H1 (cell line): ENCODE measurements at regions not wholly inside any gene's neighbourhood (a gene's known extent, or its start where the extent isn't known, plus 50 kb on each side); places are given as distances from the start of the nearest gene placed in this dataset.

Source experiments
- CTCF ChIA-PET: fragments of 300-600 bp; sonication (Branson Sonifier 250); formaldehyde crosslinking; loops from one replicate; lab custom pipeline; 2021; ENCODE audit not compliant: partially characterized antibody; lab: Charles Lee
- POLR2A ChIA-PET: fragments of 300-600 bp; sonication (Branson Sonifier 250); formaldehyde crosslinking; loops from one replicate; lab custom pipeline; 2021; ENCODE audit warnings: inconsistent platforms; ENCODE audit not compliant: partially characterized antibody; lab: Charles Lee
- DNase-seq, 2 experiments: peaks; one replicate each; pipeline versions ENCODE4 v3.0.0 to v3.0.0-alpha.2; 2010 to 2022; ENCODE audit warnings: low spot score in 2 of 2, low read depth in 1 of 2, mixed read lengths in 1 of 2
- FAIRE-seq: peaks from 2 replicates; lab custom pipeline; 2011; peaks lifted over from hg19 to GRCh38; lab: Jason Lieb, UNC
- H2AFZ ChIP-seq: 2 replicates; pipeline ENCODE4 v1.8.1; 2012; ENCODE audit warnings: low read length, inconsistent platforms
- H2AK5ac ChIP-seq: 2 replicates; pipeline ENCODE4 v1.6.1; 2013; ENCODE audit warnings: low read depth, low read length
- H2BK120ac ChIP-seq: replicated peaks from 2 replicates; pipeline ENCODE3; 2013; ENCODE audit warnings: low read depth, low read length, inconsistent platforms
- H2BK12ac ChIP-seq: 2 replicates; pipeline ENCODE4 v1.6.1; 2013; ENCODE audit warnings: low read depth, low read length
- H2BK15ac ChIP-seq: 2 replicates; pipeline ENCODE4 v1.6.1; 2013; ENCODE audit warnings: low read length
- H2BK20ac ChIP-seq: 2 replicates; pipeline ENCODE4 v1.6.1; 2013; ENCODE audit warnings: low read length
- H2BK5ac ChIP-seq: 2 replicates; pipeline ENCODE4 v1.6.1; 2013; ENCODE audit warnings: low read depth, low read length
- H3K14ac ChIP-seq: 2 replicates; pipeline ENCODE4 v1.6.1; 2013; ENCODE audit warnings: inconsistent platforms; ENCODE audit not compliant: insufficient read length
- H3K18ac ChIP-seq: 2 replicates; pipeline ENCODE4 v1.6.1; 2013; ENCODE audit warnings: low read length; ENCODE audit errors: extremely low read depth
- H3K23ac ChIP-seq: 2 replicates; pipeline ENCODE4 v1.6.1; 2013; ENCODE audit warnings: inconsistent platforms; ENCODE audit not compliant: insufficient read length
- H3K23me2 ChIP-seq: 2 replicates; pipeline ENCODE4 v1.6.1; 2013; ENCODE audit warnings: low read depth, low read length
- H3K27ac ChIP-seq: 2 replicates; pipeline ENCODE4 v1.6.1; 2011; ENCODE audit warnings: low read depth, low read length, inconsistent platforms
- H3K27me3 ChIP-seq, 4 experiments: replicated peaks in 1 of 4; 1 replicate in 1 of 4; 2 replicates in 3 of 4; pipeline versions ENCODE4 v1.6.1 to v1.8.1; 2011 to 2013; ENCODE audit warnings: low read length in 3 of 4, mild to moderate bottlenecking in 3 of 4, inconsistent platforms in 2 of 4, mixed read lengths in 2 of 4, moderate library complexity in 1 of 4; ENCODE audit not compliant: control insufficient read depth in 3 of 4, insufficient read depth in 3 of 4; ENCODE audit errors: extremely low read depth in 1 of 4
- H3K36me3 ChIP-seq, 4 experiments: 2 replicates each; pipeline versions ENCODE4 v1.6.1 to v1.8.1; 2011 to 2013; ENCODE audit warnings: mild to moderate bottlenecking in 4 of 4, low read length in 3 of 4, moderate library complexity in 2 of 4, control low read depth in 1 of 4, inconsistent platforms in 1 of 4; ENCODE audit not compliant: insufficient read depth in 4 of 4, control insufficient read depth in 2 of 4
- H3K4ac ChIP-seq: replicated peaks from 2 replicates; pipeline ENCODE3; 2013; ENCODE audit warnings: low read length, low read depth, mixed read lengths, inconsistent platforms; ENCODE audit not compliant: insufficient read length
- H3K4me1 ChIP-seq, 4 experiments: replicated peaks in 1 of 4; 1 replicate in 1 of 4; 2 replicates in 3 of 4; pipeline versions ENCODE4 v1.6.1 to v1.8.1; 2011 to 2013; ENCODE audit warnings: low read length in 3 of 4, inconsistent platforms in 2 of 4, mixed read lengths in 1 of 4; ENCODE audit not compliant: insufficient read depth in 4 of 4, control insufficient read depth in 3 of 4
- H3K4me2 ChIP-seq, 2 experiments: 2 replicates each; pipeline versions ENCODE4 v1.6.1 to v1.8.1; 2011 to 2013; ENCODE audit warnings: low read depth in 2 of 2, low read length in 2 of 2, control low read depth in 1 of 2, inconsistent platforms in 1 of 2, mild to moderate bottlenecking in 1 of 2; ENCODE audit not compliant: insufficient read depth in 1 of 2
- H3K4me3 ChIP-seq, 4 experiments: fragments of 200-600, 300-600 bp in 1 of 4; sonication (generic), shearing (Covaris generic), sonication (Bioruptor Twin) in 1 of 4; 2 replicates each; pipeline versions ENCODE4 v1.5.1 to v1.8.1; 2011 to 2016; ENCODE audit warnings: low read length in 4 of 4, low read depth in 3 of 4, control low read depth in 2 of 4, inconsistent platforms in 2 of 4, mild to moderate bottlenecking in 2 of 4, mixed read lengths in 1 of 4, moderate library complexity in 1 of 4; ENCODE audit not compliant: insufficient read depth in 2 of 4; ENCODE audit errors: extremely low read depth in 1 of 4
- H3K56ac ChIP-seq: replicated peaks from 2 replicates; pipeline ENCODE3; 2013; ENCODE audit warnings: low read depth, mild to moderate bottlenecking, mixed read lengths, low read length, inconsistent platforms; ENCODE audit not compliant: insufficient read length
- H3K79me1 ChIP-seq: 2 replicates; pipeline ENCODE4 v1.6.1; 2013; ENCODE audit warnings: low read depth, low read length, control low read depth
- H3K79me2 ChIP-seq, 2 experiments: 2 replicates each; pipeline versions ENCODE4 v1.6.1 to v1.8.1; 2012 to 2013; ENCODE audit warnings: low read length in 2 of 2, mild to moderate bottlenecking in 2 of 2, inconsistent platforms in 1 of 2; ENCODE audit not compliant: insufficient read depth in 2 of 2, control insufficient read depth in 1 of 2
- H3K9ac ChIP-seq, 4 experiments: replicated peaks in 1 of 4; 1 replicate in 1 of 4; 2 replicates in 3 of 4; pipeline versions ENCODE4 v1.6.1 to v1.8.1; 2011 to 2013; ENCODE audit warnings: low read depth in 3 of 4, low read length in 3 of 4, control low read depth in 2 of 4, mild to moderate bottlenecking in 2 of 4, moderate library complexity in 2 of 4, inconsistent platforms in 1 of 4; ENCODE audit errors: extremely low read depth in 1 of 4
- H3K9me3 ChIP-seq, 2 experiments: 2 replicates each; pipeline versions ENCODE4 v1.6.1 to v1.8.1; 2012 to 2013; ENCODE audit warnings: mild to moderate bottlenecking in 2 of 2, moderate library complexity in 2 of 2, control low read depth in 1 of 2, inconsistent platforms in 1 of 2, low read depth in 1 of 2, low read length in 1 of 2, mixed read lengths in 1 of 2; ENCODE audit not compliant: insufficient read depth in 2 of 2
- H4K20me1 ChIP-seq, 2 experiments: replicated peaks in 1 of 2; 2 replicates each; pipeline versions ENCODE3 to v1.8.1; 2011 to 2013; ENCODE audit warnings: inconsistent platforms in 2 of 2, low read length in 2 of 2, mild to moderate bottlenecking in 1 of 2; ENCODE audit not compliant: insufficient read depth in 2 of 2, control insufficient read depth in 1 of 2
- H4K5ac ChIP-seq: 2 replicates; pipeline ENCODE4 v1.6.1; 2013; ENCODE audit warnings: low read length, low read depth, mixed read lengths, inconsistent platforms; ENCODE audit not compliant: insufficient read length
- H4K8ac ChIP-seq: 2 replicates; pipeline ENCODE4 v1.8.0; 2013; ENCODE audit warnings: mild to moderate bottlenecking, moderate library complexity, low read length, inconsistent platforms; ENCODE audit not compliant: insufficient read depth; ENCODE audit errors: extremely low read depth
- H4K91ac ChIP-seq: replicated peaks from 2 replicates; pipeline ENCODE3; 2013; ENCODE audit warnings: low read length, mixed read lengths, inconsistent platforms; ENCODE audit not compliant: insufficient read length
- BACH1 ChIP-seq: IDR thresholded peaks from 2 replicates; pipeline ENCODE4 v1.6.1; 2012; ENCODE audit warnings: low read length, improper control_type of control experiment
- BCL11A ChIP-seq, 2 experiments: IDR thresholded peaks; one replicate each; pipeline ENCODE4 v1.6.1; 2011; ENCODE audit warnings: low read depth in 2 of 2, low read length in 2 of 2, mild to moderate bottlenecking in 2 of 2
- BRCA1 ChIP-seq: IDR thresholded peaks from 2 replicates; pipeline ENCODE4 v1.6.1; 2012; ENCODE audit warnings: low read depth, low read length, improper control_type of control experiment
- CHD1 ChIP-seq: IDR thresholded peaks from 2 replicates; pipeline ENCODE4 v1.6.1; 2012; ENCODE audit warnings: low read depth, low read length, improper control_type of control experiment
- CREB1 ChIP-seq: IDR thresholded peaks from 2 replicates; pipeline ENCODE4 v1.6.1; 2012; ENCODE audit warnings: inconsistent platforms
- KDM1A ChIP-seq: fragments of 200-600, 300-600 bp; sonication (generic); IDR thresholded peaks from 2 replicates; pipeline ENCODE4 v1.7.1; 2016; ENCODE audit warnings: mild to moderate bottlenecking, low read length, borderline replicate concordance
- NANOG ChIP-seq: IDR thresholded peaks from 2 replicates; pipeline ENCODE4 v1.6.1; 2011; ENCODE audit warnings: low read length, low read depth, mild to moderate bottlenecking, inconsistent platforms; ENCODE audit not compliant: insufficient read depth, poor library complexity, severe bottlenecking
- SAP30 ChIP-seq: fragments of 300-600 bp; sonication (generic); IDR thresholded peaks from 2 replicates; pipeline ENCODE4 v1.7.1; 2012; ENCODE audit warnings: low read length, moderate library complexity, mild to moderate bottlenecking, inconsistent platforms; ENCODE audit not compliant: insufficient read depth, insufficient replicate concordance
- SP2 ChIP-seq: IDR thresholded peaks from 2 replicates; pipeline ENCODE4 v1.6.1; 2012; ENCODE audit warnings: mild to moderate bottlenecking, low read length, inconsistent platforms
- SUZ12 ChIP-seq: fragments of 200-600 bp; sonication (generic); IDR thresholded peaks from 2 replicates; pipeline ENCODE4 v1.6.1; 2012; ENCODE audit warnings: mild to moderate bottlenecking, inconsistent platforms, low read length, moderate library complexity, mixed read lengths
- WGBS, 2 experiments: shearing (Covaris generic) in 1 of 2; methylation state at CpG; one replicate each; pipeline versions ENCODE4 v1.1.6 to v1.1.7; 2013 to 2015; ENCODE audit warnings: low lambda C conversion rate in 2 of 2, mixed read lengths in 2 of 2, inconsistent platforms in 1 of 2, low coverage in 1 of 2, missing lambda C conversion rate in 1 of 2; ENCODE audit not compliant: insufficient replicate concordance in 2 of 2, insufficient coverage in 1 of 2, insufficient read length in 1 of 2; ENCODE audit errors: extremely low coverage in 1 of 2, missing lambda C conversion rate in 1 of 2; 5-methylcytosine and 5-hydroxymethylcytosine counted together
- TF ChIP-seq, protein P1 (sequence below): IDR thresholded peaks from 2 replicates; pipeline ENCODE4 v1.6.1; 2011; ENCODE audit warnings: low read depth, mild to moderate bottlenecking, low read length; ENCODE audit not compliant: insufficient read depth

DNA sequence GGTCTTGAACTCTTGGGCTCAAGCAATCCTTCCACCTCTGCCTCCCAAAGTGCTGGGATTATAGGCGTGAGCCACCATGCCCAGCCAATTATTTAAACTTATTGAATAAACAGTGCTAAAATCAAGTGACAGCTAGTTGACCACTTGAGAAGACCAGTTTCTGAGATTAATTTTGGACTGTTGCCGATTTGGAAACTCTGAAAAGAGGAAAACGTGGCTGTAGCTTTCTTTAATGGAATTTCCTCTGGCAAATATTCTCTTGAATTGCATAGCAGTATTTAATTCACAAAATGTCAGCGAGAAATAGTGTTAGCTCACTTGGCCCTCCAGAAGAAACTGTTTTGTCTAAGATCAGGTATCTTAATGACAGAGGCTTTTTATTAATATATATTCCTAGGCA lies 754.5 kb downstream of the HDGFL1 start:
- Histone ChIP-seq H3K4me2 (no peak overlapping the region), H2AK5ac (no peak overlapping the region), H2BK12ac (no peak overlapping the region), H3K27me3 (no peaks in the 10 kb centered on the region), H2BK5ac (no peak overlapping the region), H4K5ac (no peak overlapping the region), H3K4ac (no peak overlapping the region)
- no peak for TF ChIP-seq CHD1
- no peak for TF ChIP-seq CREB1
- TF ChIP-seq SP2: no peak
- TF ChIP-seq, protein P1, sequence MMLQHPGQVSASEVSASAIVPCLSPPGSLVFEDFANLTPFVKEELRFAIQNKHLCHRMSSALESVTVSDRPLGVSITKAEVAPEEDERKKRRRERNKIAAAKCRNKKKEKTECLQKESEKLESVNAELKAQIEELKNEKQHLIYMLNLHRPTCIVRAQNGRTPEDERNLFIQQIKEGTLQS: no peak
- TF ChIP-seq BCL11A (IDR thresholded peaks at IDR 0.05; ENCODE audit: low read depth in 2 of 2, low read length in 2 of 2): no peak
- no peak for TF ChIP-seq SAP30
- no peak for TF ChIP-seq BRCA1
- no peak for TF ChIP-seq KDM1A
- TF ChIP-seq NANOG: no peak
- TF ChIP-seq BACH1: no peak
- TF ChIP-seq SUZ12: no peak
- TF ChIP-seq, all 59 proteins: peak for 0
- H2BK15ac ChIP-seq: no peak overlapping the region
- H4K8ac ChIP-seq: no peak overlapping the region
- ChIA-PET CTCF (no interaction called here), POLR2A (no interaction called here)
- H2BK20ac ChIP-seq: no peak overlapping the region
- no peaks in the 10 kb centered on the region for H3K23me2 ChIP-seq
- H3K36me3 ChIP-seq: no peaks in the 10 kb centered on the region
- no peaks in the 10 kb centered on the region for H3K79me1 ChIP-seq
- no peaks in the 10 kb centered on the region for H4K20me1 ChIP-seq
- no peak overlapping the region for H3K56ac ChIP-seq
- H3K4me1 ChIP-seq: no peaks in the 10 kb centered on the region
- no peak overlapping the region for H3K18ac ChIP-seq
- H3K14ac ChIP-seq: no peak overlapping the region
- no peak overlapping the region for H3K4me3 ChIP-seq
- no peak overlapping the region for H3K23ac ChIP-seq
- FAIRE-seq: no peak
- no peak overlapping the region for H4K91ac ChIP-seq
- 95% methylated on average over 4 of the region's 4 CpGs; no CpG with 5 or more reads in 1 of the 2 experiments for WGBS, 2 experiments
- H3K79me2 ChIP-seq: no peaks in the 10 kb centered on the region
- H3K9ac ChIP-seq: no peak overlapping the region
- no peaks in the 10 kb centered on the region for H3K9me3 ChIP-seq
- no peak for DNase-seq
- H2BK120ac ChIP-seq: no peak overlapping the region
- no peak overlapping the region for H2AFZ ChIP-seq
- H3K27ac ChIP-seq: no peak overlapping the region
